Trophoblast cell (in vitro differentiated cells and primary cell): ENCODE measurements at regions not wholly inside any gene's neighbourhood (a gene's known extent, or its start where the extent isn't known, plus 50 kb on each side); places are given as distances from the start of the nearest gene placed in this dataset.

ENCODE experiments used
- DNase-seq, 2 donors: peaks; one replicate each; pipeline ENCODE4 v3.0.0-alpha.2; 2016
- H2AFZ ChIP-seq: 2 replicates; pipeline ENCODE4 v1.6.1; 2013; ENCODE audit warnings: low read length, moderate library complexity, mild to moderate bottlenecking; ENCODE audit not compliant: insufficient read depth, poor library complexity
- H2AK5ac ChIP-seq: 2 replicates; pipeline ENCODE4 v1.6.1; 2013; ENCODE audit warnings: mild to moderate bottlenecking, low read length
- H2BK120ac ChIP-seq: 2 replicates; pipeline ENCODE4 v1.6.1; 2013; ENCODE audit warnings: low read length, mild to moderate bottlenecking, moderate library complexity; ENCODE audit not compliant: insufficient read depth, poor library complexity
- H2BK12ac ChIP-seq: 2 replicates; pipeline ENCODE4 v1.6.1; 2013; ENCODE audit warnings: mild to moderate bottlenecking, low read length, moderate library complexity
- H2BK5ac ChIP-seq: 2 replicates; pipeline ENCODE4 v1.6.1; 2013; ENCODE audit warnings: low read length, low read depth, moderate library complexity, mild to moderate bottlenecking; ENCODE audit not compliant: poor library complexity
- H3K14ac ChIP-seq: 2 replicates; pipeline ENCODE4 v1.6.1; 2013; ENCODE audit warnings: mild to moderate bottlenecking, low read length
- H3K18ac ChIP-seq: 2 replicates; pipeline ENCODE4 v1.6.1; 2013; ENCODE audit warnings: mild to moderate bottlenecking, low read length
- H3K23ac ChIP-seq: 2 replicates; pipeline ENCODE4 v1.6.1; 2013; ENCODE audit warnings: low read length
- H3K27ac ChIP-seq: 2 replicates; pipeline ENCODE4 v1.5.1; 2013; ENCODE audit warnings: low read depth, mild to moderate bottlenecking, inconsistent platforms, low read length, moderate library complexity
- H3K27me3 ChIP-seq: 2 replicates; pipeline ENCODE4 v1.6.1; 2013; ENCODE audit warnings: inconsistent platforms, mild to moderate bottlenecking, low read length, moderate library complexity; ENCODE audit not compliant: insufficient read depth
- H3K36me3 ChIP-seq, 2 experiments: 1 replicate in 1 of 2; 2 replicates in 1 of 2; pipeline ENCODE4 v1.6.1; 2013; ENCODE audit warnings: low read length in 2 of 2, mild to moderate bottlenecking in 2 of 2, moderate library complexity in 1 of 2; ENCODE audit not compliant: insufficient read depth in 2 of 2, control insufficient read depth in 1 of 2
- H3K4ac ChIP-seq: 2 replicates; pipeline ENCODE4 v1.6.1; 2013; ENCODE audit warnings: low read depth, mild to moderate bottlenecking, low read length, moderate library complexity
- H3K4me1 ChIP-seq, 2 experiments: 1 replicate in 1 of 2; 2 replicates in 1 of 2; pipeline ENCODE4 v1.6.1; 2013; ENCODE audit warnings: low read length in 2 of 2, mild to moderate bottlenecking in 2 of 2, moderate library complexity in 1 of 2; ENCODE audit not compliant: insufficient read depth in 2 of 2, control insufficient read depth in 1 of 2
- H3K4me2 ChIP-seq: 2 replicates; pipeline ENCODE4 v1.6.1; 2013; ENCODE audit warnings: inconsistent platforms, mild to moderate bottlenecking, low read length, moderate library complexity
- H3K4me3 ChIP-seq: 2 replicates; pipeline ENCODE4 v1.5.1; 2013; ENCODE audit warnings: mild to moderate bottlenecking, low read depth, low read length, inconsistent platforms
- H3K79me1 ChIP-seq: one replicate; pipeline ENCODE4 v1.6.1; 2013; ENCODE audit warnings: low read length
- H3K79me2 ChIP-seq: 2 replicates; pipeline ENCODE4 v1.6.1; 2013; ENCODE audit warnings: low read length, mild to moderate bottlenecking; ENCODE audit not compliant: control insufficient read depth, insufficient read depth, poor library complexity
- H3K9ac ChIP-seq: 2 replicates; pipeline ENCODE4 v1.6.1; 2013; ENCODE audit warnings: mild to moderate bottlenecking, low read length
- H3K9me3 ChIP-seq: 2 replicates; pipeline ENCODE4 v1.6.1; 2013; ENCODE audit warnings: low read depth, mild to moderate bottlenecking, control low read depth, inconsistent platforms, low read length; ENCODE audit not compliant: insufficient read depth
- H4K12ac ChIP-seq: 2 replicates; pipeline ENCODE4 v1.6.1; 2013; ENCODE audit warnings: low read depth, mild to moderate bottlenecking, low read length, moderate library complexity
- H4K8ac ChIP-seq: 2 replicates; pipeline ENCODE4 v1.6.1; 2013; ENCODE audit warnings: low read depth, mild to moderate bottlenecking, low read length, moderate library complexity
- H4K91ac ChIP-seq: one replicate; pipeline ENCODE4 v1.6.1; 2013; ENCODE audit warnings: low read depth, mild to moderate bottlenecking, low read length, moderate library complexity
- WGBS: extraction: QIAGEN DNeasy Blood & Tissue Kit; methylation state at CpG from one replicate; pipeline ENCODE4 v1.1.7; 2013; ENCODE audit warnings: missing lambda C conversion rate; ENCODE audit not compliant: insufficient read length, insufficient coverage; ENCODE audit errors: extremely low coverage; 5-methylcytosine and 5-hydroxymethylcytosine counted together

- Histone ChIP-seq H2BK120ac (no peak overlapping the region), H3K4me3 (peak overlapping the region; percentile 57), H2BK5ac (no peak overlapping the region), H2BK12ac (no peak overlapping the region), H3K4me2 (no peak overlapping the region), H3K36me3 (no peaks in the 10 kb centered on the region), H2AFZ (no peak overlapping the region), H4K91ac (no peak overlapping the region), H3K79me2 (no peaks in the 10 kb centered on the region), H3K79me1 (no peaks in the 10 kb centered on the region), H3K23ac (no peak overlapping the region), H3K27ac (no peak overlapping the region), H2AK5ac (no peak overlapping the region), H3K18ac (no peak overlapping the region), H3K14ac (no peak overlapping the region), H3K27me3 (no peaks in the 10 kb centered on the region), H3K4ac (no peak overlapping the region), H4K8ac (no peak overlapping the region), H4K12ac (no peak overlapping the region), H3K4me1 (no peaks in the 10 kb centered on the region), H3K9me3 (peaks cover 78% of the 10 kb centered on the region), H3K9ac (no peak overlapping the region)
- DNase-seq = no peak
- WGBS = no CpG with 5 or more reads among the region's 7 CpGs
Observed at GRCh38 chr7:57205000-57205399, 72.8 kb upstream of the ZNF479 start.

DNA sequence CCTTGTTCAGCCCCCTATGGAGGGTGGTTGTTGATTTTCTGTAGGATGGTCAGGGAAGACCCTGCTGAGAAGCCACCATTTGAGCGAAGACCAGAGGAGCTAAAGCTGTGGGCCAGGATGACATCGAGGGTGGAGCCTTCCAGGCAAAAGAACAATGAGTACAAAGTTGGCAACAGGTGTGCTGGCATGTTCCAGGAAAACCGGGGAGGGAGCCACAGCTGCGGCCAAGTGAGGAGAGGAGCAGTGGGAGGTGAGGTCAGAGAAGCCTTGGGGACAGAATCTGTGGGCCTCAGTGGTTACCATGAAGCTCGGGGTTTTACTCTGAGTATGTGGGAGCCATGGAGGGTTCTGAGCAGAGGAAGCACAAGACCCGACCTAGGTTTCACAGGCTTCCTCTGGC is 75.6 kb upstream of the ZNF479 start:
- no peak overlapping the region for H4K8ac ChIP-seq
- H3K4me3 ChIP-seq = no peak overlapping the region
- H3K9ac ChIP-seq = no peak overlapping the region
- no peak overlapping the region for H4K12ac ChIP-seq
- H3K23ac ChIP-seq = no peak overlapping the region
- no peak for DNase-seq
- no peaks in the 10 kb centered on the region for H3K79me1 ChIP-seq
- no peak overlapping the region for H3K4me2 ChIP-seq
- no peak overlapping the region for H2AFZ ChIP-seq
- no peak overlapping the region for H2BK120ac ChIP-seq
- H3K4ac ChIP-seq = no peak overlapping the region
- no peaks in the 10 kb centered on the region for H3K27me3 ChIP-seq
- H3K14ac ChIP-seq = no peak overlapping the region
- H3K27ac ChIP-seq = no peak overlapping the region
- no peak overlapping the region for H2BK5ac ChIP-seq
- peaks cover 74% of the 10 kb centered on the region for H3K9me3 ChIP-seq
- no CpG with 5 or more reads among the region's 6 CpGs for WGBS
- no peaks in the 10 kb centered on the region for H3K79me2 ChIP-seq
- H3K4me1 ChIP-seq = no peaks in the 10 kb centered on the region
- no peak overlapping the region for H2BK12ac ChIP-seq
- no peak overlapping the region for H3K18ac ChIP-seq
- no peaks in the 10 kb centered on the region for H3K36me3 ChIP-seq
- H4K91ac ChIP-seq = no peak overlapping the region
- H2AK5ac ChIP-seq = no peak overlapping the region

DNA sequence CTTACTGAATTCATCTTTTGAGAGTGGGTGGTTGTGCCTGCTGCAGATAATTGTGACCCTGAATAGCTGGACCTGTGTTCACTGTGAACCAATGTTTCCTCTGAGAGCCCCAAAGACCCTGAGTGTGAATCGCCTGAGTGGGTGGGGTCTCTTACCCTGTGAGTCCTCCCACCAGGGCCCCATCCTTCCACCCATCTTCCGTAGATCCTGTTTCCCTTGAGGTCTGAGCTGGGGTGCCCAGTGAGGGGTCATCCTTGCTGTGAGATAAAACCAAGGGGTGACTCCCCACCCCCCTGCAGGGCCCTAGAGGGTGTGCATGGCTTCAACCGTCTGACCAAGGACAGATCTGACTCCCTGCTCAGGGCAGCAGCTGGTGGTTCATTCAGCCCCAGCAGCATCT is 78.0 kb upstream of the ZNF479 start:
- no peak overlapping the region for H2BK120ac ChIP-seq
- H3K18ac ChIP-seq = no peak overlapping the region
- no peak overlapping the region for H3K4me2 ChIP-seq
- H3K14ac ChIP-seq = no peak overlapping the region
- no peak for DNase-seq
- H2BK12ac ChIP-seq = no peak overlapping the region
- H3K36me3 ChIP-seq = no peaks in the 10 kb centered on the region
- H4K8ac ChIP-seq = no peak overlapping the region
- no peak overlapping the region for H2AK5ac ChIP-seq
- no CpG with 5 or more reads among the region's 3 CpGs for WGBS
- no peak overlapping the region for H3K9ac ChIP-seq
- no peaks in the 10 kb centered on the region for H3K4me1 ChIP-seq
- H4K12ac ChIP-seq = no peak overlapping the region
- no peak overlapping the region for H3K4me3 ChIP-seq
- H3K27ac ChIP-seq = no peak overlapping the region
- H4K91ac ChIP-seq = no peak overlapping the region
- H3K79me1 ChIP-seq = no peaks in the 10 kb centered on the region
- no peak overlapping the region for H2BK5ac ChIP-seq
- no peaks in the 10 kb centered on the region for H3K27me3 ChIP-seq
- H3K79me2 ChIP-seq = no peaks in the 10 kb centered on the region
- H2AFZ ChIP-seq = no peak overlapping the region
- no peak overlapping the region for H3K4ac ChIP-seq
- peaks cover 60% of the 10 kb centered on the region for H3K9me3 ChIP-seq
- H3K23ac ChIP-seq = no peak overlapping the region

GRCh38 chr7:57210871-57211270 is 78.6 kb upstream of the ZNF479 start:
- H3K14ac ChIP-seq = no peak overlapping the region
- H2BK5ac ChIP-seq = no peak overlapping the region
- no peak overlapping the region for H2BK12ac ChIP-seq
- H2AK5ac ChIP-seq = no peak overlapping the region
- H3K9ac ChIP-seq = no peak overlapping the region
- H3K79me2 ChIP-seq = no peaks in the 10 kb centered on the region
- H3K4me1 ChIP-seq = no peaks in the 10 kb centered on the region
- H4K12ac ChIP-seq = no peak overlapping the region
- no peak overlapping the region for H3K4ac ChIP-seq
- H3K27me3 ChIP-seq = no peaks in the 10 kb centered on the region
- H2AFZ ChIP-seq = no peak overlapping the region
- H4K91ac ChIP-seq = no peak overlapping the region
- H2BK120ac ChIP-seq = no peak overlapping the region
- H3K79me1 ChIP-seq = no peaks in the 10 kb centered on the region
- no peaks in the 10 kb centered on the region for H3K36me3 ChIP-seq
- H3K4me3 ChIP-seq = no peak overlapping the region
- no peak for DNase-seq
- H3K18ac ChIP-seq = no peak overlapping the region
- H4K8ac ChIP-seq = no peak overlapping the region
- H3K27ac ChIP-seq = no peak overlapping the region
- H3K4me2 ChIP-seq = no peak overlapping the region
- no peak overlapping the region for H3K23ac ChIP-seq
- H3K9me3 ChIP-seq = peaks cover 61% of the 10 kb centered on the region
- no CpG with 5 or more reads among the region's 5 CpGs for WGBS
